ENCODE measurements at regions not wholly inside any gene's neighbourhood (a gene's known extent, or its start where the extent isn't known, plus 50 kb on each side); places are given as distances from the start of the nearest gene placed in this dataset.
"Not testable (repeated sequence)": the region's sequence is repeated elsewhere in the genome, so short reads cannot be mapped to it uniquely, and the experiment has no call there.

GRCh38 chr2:11877764-11878163, 131.3 kb downstream of the LPIN1 start:
- Mint-ChIP-seq H3K4me3 (ENCODE audit: low read depth) (no peak overlapping the region), H3K27me3 (peaks cover 3% of the 10 kb centered on the region)

GRCh38 chr2:11885253-11885652, 138.8 kb downstream of the LPIN1 start:
- H3K36me3 Mint-ChIP-seq (ENCODE audit: insufficient read depth); H3K4me1 Mint-ChIP-seq (ENCODE audit: low read depth); DNase-seq (ENCODE audit: low spot score, unreplicated experiment); H3K27ac Mint-ChIP-seq; H3K27me3 Mint-ChIP-seq; H3K4me3 Mint-ChIP-seq (ENCODE audit: low read depth): not testable (repeated sequence)
- peaks cover 12% of the 10 kb centered on the region for H3K9me3 Mint-ChIP-seq (ENCODE audit: low read depth)

More at GRCh38 chr2:11877764-11878163, 131.3 kb downstream of the LPIN1 start:
- Mint-ChIP-seq H3K27ac (no peak overlapping the region), H3K4me1 (ENCODE audit: low read depth) (peaks cover 7% of the 10 kb centered on the region), H3K36me3 (ENCODE audit: insufficient read depth) (no peaks in the 10 kb centered on the region), H3K9me3 (ENCODE audit: low read depth) (no peaks in the 10 kb centered on the region)
- TF ChIP-seq CTCF (IDR thresholded peaks at IDR 0.05; ENCODE audit: unreplicated experiment), result no peak
- DNase-seq (ENCODE audit: low spot score, unreplicated experiment), result no peak

- DNase-seq (ENCODE audit: low spot score, unreplicated experiment); H3K27ac Mint-ChIP-seq; H3K4me3 Mint-ChIP-seq (ENCODE audit: low read depth): not testable (repeated sequence)
Observed at GRCh38 chr2:11886899-11887298, 140.5 kb downstream of the LPIN1 start.

GRCh38 chr2:11889101-11889850, 142.8 kb downstream of the LPIN1 start:
- Mint-ChIP-seq H3K27me3 (no peaks in the 10 kb centered on the region), H3K36me3 (ENCODE audit: insufficient read depth) (no peaks in the 10 kb centered on the region), H3K4me3 (ENCODE audit: low read depth) (no peak overlapping the region), H3K9me3 (ENCODE audit: low read depth) (peaks cover 12% of the 10 kb centered on the region), H3K4me1 (ENCODE audit: low read depth) (no peaks in the 10 kb centered on the region), H3K27ac (no peak overlapping the region)
- no peak for TF ChIP-seq CTCF (IDR thresholded peaks at IDR 0.05; ENCODE audit: unreplicated experiment)
- no peak for DNase-seq (ENCODE audit: low spot score, unreplicated experiment)

More at GRCh38 chr2:11886899-11887298, 140.5 kb downstream of the LPIN1 start:
- not testable (repeated sequence) for H3K27me3 Mint-ChIP-seq; H3K36me3 Mint-ChIP-seq (ENCODE audit: insufficient read depth); H3K4me1 Mint-ChIP-seq (ENCODE audit: low read depth)
- peaks cover 12% of the 10 kb centered on the region for H3K9me3 Mint-ChIP-seq (ENCODE audit: low read depth)

GRCh38 chr2:11889854-11890253, 143.4 kb downstream of the LPIN1 start:
- no peaks in the 10 kb centered on the region for H3K36me3 Mint-ChIP-seq (ENCODE audit: insufficient read depth)
- DNase-seq (ENCODE audit: low spot score, unreplicated experiment), result no peak
- H3K27ac Mint-ChIP-seq, result no peak overlapping the region
- no peak overlapping the region for H3K4me3 Mint-ChIP-seq (ENCODE audit: low read depth)
- peaks cover 12% of the 10 kb centered on the region for H3K9me3 Mint-ChIP-seq (ENCODE audit: low read depth)
- TF ChIP-seq CTCF (IDR thresholded peaks at IDR 0.05; ENCODE audit: unreplicated experiment), result no peak
- no peaks in the 10 kb centered on the region for H3K4me1 Mint-ChIP-seq (ENCODE audit: low read depth)
- H3K27me3 Mint-ChIP-seq, result no peaks in the 10 kb centered on the region

- TF ChIP-seq CTCF (IDR thresholded peaks at IDR 0.05; ENCODE audit: unreplicated experiment), result no peak
- Mint-ChIP-seq H3K27ac (no peak overlapping the region), H3K27me3 (no peaks in the 10 kb centered on the region), H3K4me1 (ENCODE audit: low read depth) (no peaks in the 10 kb centered on the region), H3K4me3 (ENCODE audit: low read depth) (no peak overlapping the region), H3K36me3 (ENCODE audit: insufficient read depth) (no peaks in the 10 kb centered on the region), H3K9me3 (ENCODE audit: low read depth) (peaks cover 8% of the 10 kb centered on the region)
- no peak for DNase-seq (ENCODE audit: low spot score, unreplicated experiment)
Observed at GRCh38 chr2:11891028-11891427, 144.6 kb downstream of the LPIN1 start.

All from progenitor cell of endocrine pancreas (in vitro differentiated cells).